ENCODE measurements at regions not wholly inside any gene's neighbourhood (a gene's known extent, or its start where the extent isn't known, plus 50 kb on each side); places are given as distances from the start of the nearest gene placed in this dataset.
"Not testable (repeated sequence)": the region's sequence is repeated elsewhere in the genome, so short reads cannot be mapped to it uniquely, and the experiment has no call there.

DNA sequence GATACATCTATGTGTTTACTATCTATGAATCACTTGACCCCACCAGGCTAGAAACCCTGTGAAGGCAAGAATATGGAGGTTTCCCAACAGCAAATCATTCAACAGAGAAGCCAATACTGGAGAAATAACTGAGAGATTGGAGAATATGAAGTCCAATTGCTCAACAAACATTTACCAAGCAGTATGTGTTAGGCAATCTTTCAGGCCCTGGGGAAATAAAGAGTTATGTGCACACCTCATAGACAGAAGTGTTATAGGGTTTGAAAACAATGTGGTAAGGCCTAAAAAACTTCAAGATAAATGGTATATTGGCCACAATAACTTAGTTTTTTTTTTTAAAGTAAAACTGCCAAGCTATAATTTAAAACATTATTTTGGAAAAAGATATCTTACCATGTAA, 1245.8 kb downstream of the CDH11 start:
- peaks cover 4% of the 10 kb centered on the region for H3K27me3 Mint-ChIP-seq (ENCODE audit: unreplicated experiment)
- no peaks in the 10 kb centered on the region for H3K9me3 Mint-ChIP-seq (ENCODE audit: unreplicated experiment)
- DNase-seq (ENCODE audit: extremely low spot score, unreplicated experiment) = no peak
- H3K36me3 Mint-ChIP-seq (ENCODE audit: unreplicated experiment) = no peaks in the 10 kb centered on the region
- TF ChIP-seq, protein P1, sequence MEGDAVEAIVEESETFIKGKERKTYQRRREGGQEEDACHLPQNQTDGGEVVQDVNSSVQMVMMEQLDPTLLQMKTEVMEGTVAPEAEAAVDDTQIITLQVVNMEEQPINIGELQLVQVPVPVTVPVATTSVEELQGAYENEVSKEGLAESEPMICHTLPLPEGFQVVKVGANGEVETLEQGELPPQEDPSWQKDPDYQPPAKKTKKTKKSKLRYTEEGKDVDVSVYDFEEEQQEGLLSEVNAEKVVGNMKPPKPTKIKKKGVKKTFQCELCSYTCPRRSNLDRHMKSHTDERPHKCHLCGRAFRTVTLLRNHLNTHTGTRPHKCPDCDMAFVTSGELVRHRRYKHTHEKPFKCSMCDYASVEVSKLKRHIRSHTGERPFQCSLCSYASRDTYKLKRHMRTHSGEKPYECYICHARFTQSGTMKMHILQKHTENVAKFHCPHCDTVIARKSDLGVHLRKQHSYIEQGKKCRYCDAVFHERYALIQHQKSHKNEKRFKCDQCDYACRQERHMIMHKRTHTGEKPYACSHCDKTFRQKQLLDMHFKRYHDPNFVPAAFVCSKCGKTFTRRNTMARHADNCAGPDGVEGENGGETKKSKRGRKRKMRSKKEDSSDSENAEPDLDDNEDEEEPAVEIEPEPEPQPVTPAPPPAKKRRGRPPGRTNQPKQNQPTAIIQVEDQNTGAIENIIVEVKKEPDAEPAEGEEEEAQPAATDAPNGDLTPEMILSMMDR (IDR thresholded peaks at IDR 0.05) = no peak
- H3K4me1 Mint-ChIP-seq (ENCODE audit: unreplicated experiment) = no peaks in the 10 kb centered on the region
- H3K4me3 Mint-ChIP-seq (ENCODE audit: unreplicated experiment) = no peak overlapping the region
- H3K27ac Mint-ChIP-seq (ENCODE audit: unreplicated experiment) = no peak overlapping the region

GRCh38 chr16:63860700-63861099, 1261.2 kb downstream of the CDH11 start:
- not testable (repeated sequence) for H3K4me1 Mint-ChIP-seq (ENCODE audit: unreplicated experiment); H3K27ac Mint-ChIP-seq (ENCODE audit: unreplicated experiment); H3K9me3 Mint-ChIP-seq (ENCODE audit: unreplicated experiment); H3K36me3 Mint-ChIP-seq (ENCODE audit: unreplicated experiment); H3K4me3 Mint-ChIP-seq (ENCODE audit: unreplicated experiment); DNase-seq (ENCODE audit: extremely low spot score, unreplicated experiment)
- peaks cover 11% of the 10 kb centered on the region for H3K27me3 Mint-ChIP-seq (ENCODE audit: unreplicated experiment)

DNA sequence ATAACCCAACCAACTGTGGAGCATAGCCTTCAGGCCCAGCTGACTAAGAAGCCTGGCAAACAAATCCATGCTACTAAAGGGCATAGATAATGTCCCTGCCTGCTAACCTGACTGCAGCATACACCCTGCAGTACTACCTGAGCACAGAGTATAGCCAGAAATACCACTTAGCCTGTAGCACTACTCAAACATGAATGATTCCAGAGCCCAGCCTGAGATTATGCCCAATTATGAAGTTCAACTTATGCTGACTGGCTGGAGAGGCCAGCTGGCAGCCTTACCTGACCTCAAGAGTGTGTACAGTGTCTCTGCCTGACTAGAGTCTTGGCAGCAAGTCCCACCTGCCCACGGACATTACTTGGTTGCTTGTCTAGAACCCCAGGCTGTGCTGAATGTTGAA, 1265.3 kb downstream of the CDH11 start:
- DNase-seq (ENCODE audit: extremely low spot score, unreplicated experiment) = no peak
- H3K9me3 Mint-ChIP-seq (ENCODE audit: unreplicated experiment) = no peaks in the 10 kb centered on the region
- H3K27me3 Mint-ChIP-seq (ENCODE audit: unreplicated experiment) = peaks cover 13% of the 10 kb centered on the region
- no peak overlapping the region for H3K27ac Mint-ChIP-seq (ENCODE audit: unreplicated experiment)
- TF ChIP-seq, protein P1 (IDR thresholded peaks at IDR 0.05) = no peak
- no peak overlapping the region for H3K4me3 Mint-ChIP-seq (ENCODE audit: unreplicated experiment)
- no peaks in the 10 kb centered on the region for H3K4me1 Mint-ChIP-seq (ENCODE audit: unreplicated experiment)
- no peaks in the 10 kb centered on the region for H3K36me3 Mint-ChIP-seq (ENCODE audit: unreplicated experiment)

GRCh38 chr16:63850979-63851378, 1270.9 kb downstream of the CDH11 start:
- no peaks in the 10 kb centered on the region for H3K4me1 Mint-ChIP-seq (ENCODE audit: unreplicated experiment)
- H3K27me3 Mint-ChIP-seq (ENCODE audit: unreplicated experiment) = peaks cover 3% of the 10 kb centered on the region
- no peaks in the 10 kb centered on the region for H3K36me3 Mint-ChIP-seq (ENCODE audit: unreplicated experiment)
- H3K9me3 Mint-ChIP-seq (ENCODE audit: unreplicated experiment) = no peaks in the 10 kb centered on the region
- no peak overlapping the region for H3K4me3 Mint-ChIP-seq (ENCODE audit: unreplicated experiment)
- TF ChIP-seq, protein P1 (IDR thresholded peaks at IDR 0.05) = no peak
- no peak for DNase-seq (ENCODE audit: extremely low spot score, unreplicated experiment)
- no peak overlapping the region for H3K27ac Mint-ChIP-seq (ENCODE audit: unreplicated experiment)

DNA sequence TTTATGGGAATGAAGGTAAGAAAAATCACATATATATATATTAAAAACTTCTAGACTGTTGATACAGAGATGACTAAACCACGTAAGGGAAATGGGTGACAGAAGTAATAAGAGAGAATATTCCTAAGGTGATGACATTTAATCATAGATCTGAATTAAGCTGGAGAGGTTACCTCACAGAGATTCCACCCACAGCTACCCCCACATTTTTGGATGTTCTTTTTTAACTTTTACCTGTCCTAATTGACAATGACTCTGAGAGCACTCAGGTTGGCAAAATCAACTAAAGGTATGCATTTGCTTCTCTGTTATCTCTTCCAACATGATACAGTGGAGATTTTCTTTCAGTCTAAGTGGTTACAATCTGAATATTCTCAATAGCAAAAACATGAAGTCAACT, 1280.6 kb downstream of the CDH11 start:
- TF ChIP-seq, protein P1 (IDR thresholded peaks at IDR 0.05) = no peak
- Mint-ChIP-seq H3K4me3 (ENCODE audit: unreplicated experiment) (no peak overlapping the region), H3K27ac (ENCODE audit: unreplicated experiment) (no peak overlapping the region), H3K36me3 (ENCODE audit: unreplicated experiment) (no peaks in the 10 kb centered on the region), H3K27me3 (ENCODE audit: unreplicated experiment) (no peaks in the 10 kb centered on the region), H3K9me3 (ENCODE audit: unreplicated experiment) (peaks cover 26% of the 10 kb centered on the region), H3K4me1 (ENCODE audit: unreplicated experiment) (no peaks in the 10 kb centered on the region)
- no peak for DNase-seq (ENCODE audit: extremely low spot score, unreplicated experiment)

DNA sequence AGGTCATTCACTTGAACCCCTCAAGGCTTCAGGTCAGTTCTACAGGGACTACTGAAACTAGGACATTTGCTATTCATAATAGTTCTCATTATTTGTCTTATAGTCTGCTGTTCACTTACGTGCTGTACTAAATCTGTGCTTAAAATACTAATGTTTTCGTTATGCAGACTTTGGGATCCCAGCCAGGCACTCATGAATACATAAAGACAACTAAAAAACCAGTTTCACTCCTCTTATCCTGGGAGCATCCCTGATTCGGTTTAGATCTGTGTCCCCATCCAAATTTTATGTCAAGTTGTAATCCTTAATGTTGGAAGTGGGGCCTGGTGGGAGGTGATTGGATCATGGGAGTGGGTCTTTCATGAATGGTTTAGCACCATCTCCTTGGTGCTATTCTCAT, 1291.8 kb downstream of the CDH11 start:
- peaks cover 6% of the 10 kb centered on the region for H3K9me3 Mint-ChIP-seq (ENCODE audit: unreplicated experiment)
- TF ChIP-seq, protein P1 (IDR thresholded peaks at IDR 0.05) = no peak
- H3K4me1 Mint-ChIP-seq (ENCODE audit: unreplicated experiment) = no peaks in the 10 kb centered on the region
- no peaks in the 10 kb centered on the region for H3K36me3 Mint-ChIP-seq (ENCODE audit: unreplicated experiment)
- H3K4me3 Mint-ChIP-seq (ENCODE audit: unreplicated experiment) = no peak overlapping the region
- peaks cover 6% of the 10 kb centered on the region for H3K27me3 Mint-ChIP-seq (ENCODE audit: unreplicated experiment)
- DNase-seq (ENCODE audit: extremely low spot score, unreplicated experiment) = no peak
- no peak overlapping the region for H3K27ac Mint-ChIP-seq (ENCODE audit: unreplicated experiment)
